Chondrocyte (in vitro differentiated cells): ENCODE measurements at regions not wholly inside any gene's neighbourhood (a gene's known extent, or its start where the extent isn't known, plus 50 kb on each side); places are given as distances from the start of the nearest gene placed in this dataset.

Experiments used
- DNase-seq: peaks from one replicate; pipeline ENCODE4 v3.0.0; 2021; ENCODE audit warnings: mixed read lengths, low spot score
- H3K27ac Mint-ChIP-seq: one replicate; pipeline ENCODE4 v1.8.0; 2021; ENCODE audit warnings: mild to moderate bottlenecking, moderate library complexity, mixed read lengths; ENCODE audit not compliant: unreplicated experiment
- H3K27me3 Mint-ChIP-seq: 2 replicates; pipeline ENCODE4 v1.8.0; 2021; ENCODE audit warnings: low read depth, mixed read lengths
- H3K36me3 Mint-ChIP-seq: 2 replicates; pipeline ENCODE4 v1.8.0; 2021; ENCODE audit warnings: low read depth, mixed read lengths
- H3K4me1 Mint-ChIP-seq: 2 replicates; pipeline ENCODE4 v1.8.0; 2021; ENCODE audit warnings: low read depth, mild to moderate bottlenecking, mixed read lengths
- H3K4me3 Mint-ChIP-seq: one replicate; pipeline ENCODE4 v1.8.0; 2021; ENCODE audit warnings: mild to moderate bottlenecking, moderate library complexity, mixed read lengths; ENCODE audit not compliant: unreplicated experiment
- H3K9me3 Mint-ChIP-seq: 2 replicates; pipeline ENCODE4 v1.8.0; 2021; ENCODE audit warnings: low read depth, mixed read lengths
- TF ChIP-seq, protein P1 (sequence below): fragments of 200-600 bp; sonication (generic); IDR thresholded peaks from 2 replicates; pipeline ENCODE4 v1.5.0; 2021; ENCODE audit warnings: antibody characterized with exemption, mild to moderate bottlenecking, moderate library complexity

DNA sequence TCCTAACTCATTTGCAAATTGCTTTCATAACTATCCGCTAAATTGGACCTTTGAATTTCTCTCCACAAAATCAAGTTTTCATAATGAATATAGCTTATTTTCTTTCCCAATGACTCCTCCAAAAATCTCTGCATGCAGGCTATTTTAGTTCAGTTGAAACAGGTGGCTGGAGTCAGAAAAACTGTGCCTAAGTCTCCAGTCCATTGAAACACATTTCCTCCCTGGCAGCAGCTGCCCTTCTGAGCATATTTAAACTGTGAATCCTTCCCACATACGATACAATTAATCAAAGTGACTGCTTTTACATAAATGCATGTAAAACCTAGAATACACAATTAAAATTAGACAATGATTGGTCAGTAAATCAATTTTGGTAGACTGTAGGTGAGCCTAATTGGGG, 344.6 kb upstream of the MARCKS start:
- no peaks in the 10 kb centered on the region for H3K4me1 Mint-ChIP-seq
- H3K27ac Mint-ChIP-seq = no peak overlapping the region
- no peaks in the 10 kb centered on the region for H3K9me3 Mint-ChIP-seq
- H3K4me3 Mint-ChIP-seq = no peak overlapping the region
- no peaks in the 10 kb centered on the region for H3K27me3 Mint-ChIP-seq
- H3K36me3 Mint-ChIP-seq = no peaks in the 10 kb centered on the region
- no peak for DNase-seq
- TF ChIP-seq, protein P1, sequence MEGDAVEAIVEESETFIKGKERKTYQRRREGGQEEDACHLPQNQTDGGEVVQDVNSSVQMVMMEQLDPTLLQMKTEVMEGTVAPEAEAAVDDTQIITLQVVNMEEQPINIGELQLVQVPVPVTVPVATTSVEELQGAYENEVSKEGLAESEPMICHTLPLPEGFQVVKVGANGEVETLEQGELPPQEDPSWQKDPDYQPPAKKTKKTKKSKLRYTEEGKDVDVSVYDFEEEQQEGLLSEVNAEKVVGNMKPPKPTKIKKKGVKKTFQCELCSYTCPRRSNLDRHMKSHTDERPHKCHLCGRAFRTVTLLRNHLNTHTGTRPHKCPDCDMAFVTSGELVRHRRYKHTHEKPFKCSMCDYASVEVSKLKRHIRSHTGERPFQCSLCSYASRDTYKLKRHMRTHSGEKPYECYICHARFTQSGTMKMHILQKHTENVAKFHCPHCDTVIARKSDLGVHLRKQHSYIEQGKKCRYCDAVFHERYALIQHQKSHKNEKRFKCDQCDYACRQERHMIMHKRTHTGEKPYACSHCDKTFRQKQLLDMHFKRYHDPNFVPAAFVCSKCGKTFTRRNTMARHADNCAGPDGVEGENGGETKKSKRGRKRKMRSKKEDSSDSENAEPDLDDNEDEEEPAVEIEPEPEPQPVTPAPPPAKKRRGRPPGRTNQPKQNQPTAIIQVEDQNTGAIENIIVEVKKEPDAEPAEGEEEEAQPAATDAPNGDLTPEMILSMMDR = no peak

- Mint-ChIP-seq H3K36me3 (no peaks in the 10 kb centered on the region), H3K27ac (no peak overlapping the region), H3K4me1 (no peaks in the 10 kb centered on the region), H3K27me3 (no peaks in the 10 kb centered on the region), H3K9me3 (no peaks in the 10 kb centered on the region), H3K4me3 (no peak overlapping the region)
- DNase-seq = no peak
- TF ChIP-seq, protein P1 = no peak
Measured at GRCh38 chr6:113513086-113513485, 344.1 kb upstream of the MARCKS start.

DNA sequence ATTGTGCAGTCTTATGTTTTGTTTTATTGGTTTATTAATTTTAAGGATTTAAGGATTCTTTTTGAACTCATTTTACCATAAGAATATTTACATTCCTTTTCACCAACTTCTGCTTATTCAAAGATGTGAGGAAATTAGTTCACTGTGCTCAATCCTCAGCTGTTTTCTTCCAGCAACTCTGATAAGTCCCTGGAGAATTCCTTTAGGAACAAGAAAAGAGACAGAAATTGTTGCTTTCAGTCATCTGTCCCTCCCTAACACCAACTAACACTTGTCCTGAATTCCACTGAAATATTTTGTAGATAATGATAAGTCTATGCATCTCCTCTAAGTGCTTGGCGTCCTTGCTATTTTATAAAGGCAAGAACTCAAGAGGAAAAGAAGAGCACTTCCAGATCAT, 334.8 kb upstream of the MARCKS start:
- H3K36me3 Mint-ChIP-seq = no peaks in the 10 kb centered on the region
- H3K4me1 Mint-ChIP-seq = peaks cover 5% of the 10 kb centered on the region
- no peak overlapping the region for H3K27ac Mint-ChIP-seq
- H3K9me3 Mint-ChIP-seq = no peaks in the 10 kb centered on the region
- no peak for DNase-seq
- H3K4me3 Mint-ChIP-seq = no peak overlapping the region
- TF ChIP-seq, protein P1 = no peak
- H3K27me3 Mint-ChIP-seq = no peaks in the 10 kb centered on the region

DNA sequence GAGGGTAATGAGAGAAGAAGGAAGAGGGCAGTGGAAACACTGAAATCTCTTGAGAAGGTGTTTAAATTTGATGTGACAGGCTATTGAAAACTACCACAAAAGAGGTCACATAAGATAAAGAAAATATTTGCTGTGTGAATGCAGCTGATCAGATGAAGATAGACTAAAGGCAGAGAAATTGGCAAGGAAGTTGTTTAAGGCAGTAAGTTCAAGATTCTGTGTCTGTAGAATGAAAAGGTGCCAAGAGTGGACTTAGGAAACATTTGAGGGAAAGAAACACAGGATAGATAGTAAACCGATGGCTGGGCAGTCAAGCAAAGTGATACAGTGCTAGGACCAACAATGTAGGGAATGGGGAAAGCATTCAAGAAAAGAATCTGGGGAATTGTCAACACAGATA, 332.3 kb upstream of the MARCKS start:
- DNase-seq = no peak
- no peak overlapping the region for H3K4me3 Mint-ChIP-seq
- no peak overlapping the region for H3K27ac Mint-ChIP-seq
- TF ChIP-seq, protein P1 = no peak
- no peaks in the 10 kb centered on the region for H3K36me3 Mint-ChIP-seq
- H3K9me3 Mint-ChIP-seq = no peaks in the 10 kb centered on the region
- peaks cover 17% of the 10 kb centered on the region for H3K4me1 Mint-ChIP-seq
- no peaks in the 10 kb centered on the region for H3K27me3 Mint-ChIP-seq

- Mint-ChIP-seq H3K9me3 (no peaks in the 10 kb centered on the region), H3K27ac (no peak overlapping the region), H3K27me3 (no peaks in the 10 kb centered on the region), H3K4me3 (no peak overlapping the region), H3K36me3 (no peaks in the 10 kb centered on the region), H3K4me1 (peaks cover 24% of the 10 kb centered on the region)
- TF ChIP-seq, protein P1 = no peak
- DNase-seq = no peak
Measured at GRCh38 chr6:113526553-113526952, 330.6 kb upstream of the MARCKS start.
